ENCODE measurements at regions not wholly inside any gene's neighbourhood (a gene's known extent, or its start where the extent isn't known, plus 50 kb on each side); places are given as distances from the start of the nearest gene placed in this dataset.
A peak's percentile ranks its signal among the peaks of the same experiment; 100 is the strongest.
"Not testable (repeated sequence)": the region's sequence is repeated elsewhere in the genome, so short reads cannot be mapped to it uniquely, and the experiment has no call there.

- FAIRE-seq; DNase-seq (ENCODE audit: insufficient read length, low spot score): not testable (repeated sequence)
Measured at GRCh38 chr3:10109-10996, 186.2 kb upstream of the CHL1 start.

GRCh38 chr3:11734-12133 is 184.8 kb upstream of the CHL1 start:
- peak; percentile 2 for DNase-seq (ENCODE audit: insufficient read length, low spot score)
- no peak for FAIRE-seq

- FAIRE-seq (no peak), DNase-seq (ENCODE audit: insufficient read length, low spot score) (no peak)
Measured at GRCh38 chr3:14652-15051, 181.9 kb upstream of the CHL1 start.

GRCh38 chr3:16366-16765 is 180.2 kb upstream of the CHL1 start:
- no peak for DNase-seq (ENCODE audit: insufficient read length, low spot score)
- no peak for FAIRE-seq

GRCh38 chr3:20421-20820 is 176.1 kb upstream of the CHL1 start:
- DNase-seq (ENCODE audit: insufficient read length, low spot score): no peak
- FAIRE-seq: no peak

- no peak for FAIRE-seq
Measured at GRCh38 chr3:24006-24405, 172.6 kb upstream of the CHL1 start.

GRCh38 chr3:25056-25455 is 171.5 kb upstream of the CHL1 start:
- no peak for DNase-seq (ENCODE audit: insufficient read length, low spot score)
- FAIRE-seq: no peak

More at GRCh38 chr3:24006-24405, 172.6 kb upstream of the CHL1 start:
- DNase-seq (ENCODE audit: insufficient read length, low spot score): no peak

GRCh38 chr3:35985-36384 is 160.6 kb upstream of the CHL1 start:
- DNase-seq (ENCODE audit: insufficient read length, low spot score); FAIRE-seq: not testable (repeated sequence)

- not testable (repeated sequence) for DNase-seq (ENCODE audit: insufficient read length, low spot score)
Measured at GRCh38 chr3:42871-43744, 153.5 kb upstream of the CHL1 start.

GRCh38 chr3:44028-44676 is 152.4 kb upstream of the CHL1 start:
- FAIRE-seq (peak; percentile 69), DNase-seq (ENCODE audit: insufficient read length, low spot score) (no peak)

More at GRCh38 chr3:42871-43744, 153.5 kb upstream of the CHL1 start:
- FAIRE-seq: not testable (repeated sequence)

- not testable (repeated sequence) for DNase-seq (ENCODE audit: insufficient read length, low spot score); FAIRE-seq
Measured at GRCh38 chr3:44941-45340, 151.6 kb upstream of the CHL1 start.

- no peak for FAIRE-seq
Measured at GRCh38 chr3:46576-46975, 150.0 kb upstream of the CHL1 start.

GRCh38 chr3:53441-53840 is 143.1 kb upstream of the CHL1 start:
- FAIRE-seq; DNase-seq (ENCODE audit: insufficient read length, low spot score): not testable (repeated sequence)

More at GRCh38 chr3:46576-46975, 150.0 kb upstream of the CHL1 start:
- DNase-seq (ENCODE audit: insufficient read length, low spot score): no peak

- FAIRE-seq (no peak), DNase-seq (ENCODE audit: insufficient read length, low spot score) (no peak)
Measured at GRCh38 chr3:54240-54639, 142.3 kb upstream of the CHL1 start.

GRCh38 chr3:56672-57071 is 139.9 kb upstream of the CHL1 start:
- FAIRE-seq: no peak

GRCh38 chr3:59854-60253 is 136.7 kb upstream of the CHL1 start:
- DNase-seq (ENCODE audit: insufficient read length, low spot score) (no peak), FAIRE-seq (no peak)

More at GRCh38 chr3:56672-57071, 139.9 kb upstream of the CHL1 start:
- no peak for DNase-seq (ENCODE audit: insufficient read length, low spot score)

GRCh38 chr3:63095-63765 is 133.3 kb upstream of the CHL1 start:
- FAIRE-seq (no peak), DNase-seq (ENCODE audit: insufficient read length, low spot score) (no peak)

- FAIRE-seq (no peak), DNase-seq (ENCODE audit: insufficient read length, low spot score) (no peak)
Measured at GRCh38 chr3:69690-70089, 126.9 kb upstream of the CHL1 start.

- no peak for DNase-seq (ENCODE audit: insufficient read length, low spot score)
- no peak for FAIRE-seq
Measured at GRCh38 chr3:72776-73175, 123.8 kb upstream of the CHL1 start.

GRCh38 chr3:73271-73670 is 123.3 kb upstream of the CHL1 start:
- DNase-seq (ENCODE audit: insufficient read length, low spot score) (no peak), FAIRE-seq (no peak)

All from HTR-8/SVneo (cell line).